Mucosa of rectum (tissue), 2 donors: ENCODE measurements at regions not wholly inside any gene's neighbourhood (a gene's known extent, or its start where the extent isn't known, plus 50 kb on each side); places are given as distances from the start of the nearest gene placed in this dataset.
A peak's percentile ranks its signal among the peaks of the same experiment; 100 is the strongest.

Source experiments
- H3K27ac ChIP-seq, 2 donors: one replicate each; pipeline ENCODE4 v1.7.0; 2013; ENCODE audit warnings: inconsistent platforms in 2 of 2, low read depth in 2 of 2, low read length in 2 of 2
- H3K27me3 ChIP-seq, 2 donors: one replicate each; pipeline ENCODE4 v1.7.0; 2013; ENCODE audit warnings: low read length in 2 of 2; ENCODE audit not compliant: control insufficient read depth in 2 of 2, insufficient read depth in 2 of 2
- H3K36me3 ChIP-seq, 2 donors: one replicate each; pipeline ENCODE4 v1.7.0; 2013; ENCODE audit warnings: low read length in 2 of 2; ENCODE audit not compliant: control insufficient read depth in 2 of 2, insufficient read depth in 2 of 2
- H3K4me1 ChIP-seq, 2 donors: one replicate each; pipeline ENCODE4 v1.7.0; 2013; ENCODE audit warnings: low read length in 2 of 2, mild to moderate bottlenecking in 1 of 2; ENCODE audit not compliant: control insufficient read depth in 2 of 2, insufficient read depth in 2 of 2
- H3K4me3 ChIP-seq, 2 donors: one replicate each; pipeline ENCODE4 v1.7.0; 2013; ENCODE audit warnings: low read length in 2 of 2
- H3K9ac ChIP-seq, 2 donors: one replicate each; pipeline ENCODE4 v1.7.0; 2013; ENCODE audit warnings: low read length in 2 of 2, low read depth in 1 of 2, mild to moderate bottlenecking in 1 of 2
- H3K9me3 ChIP-seq, 2 donors: one replicate each; pipeline ENCODE4 v1.7.0; 2013; ENCODE audit warnings: low read length in 2 of 2; ENCODE audit not compliant: control insufficient read depth in 2 of 2
- donor health status: healthy.
- donor health status: Normal muscosa, but diverticular disease.

DNA sequence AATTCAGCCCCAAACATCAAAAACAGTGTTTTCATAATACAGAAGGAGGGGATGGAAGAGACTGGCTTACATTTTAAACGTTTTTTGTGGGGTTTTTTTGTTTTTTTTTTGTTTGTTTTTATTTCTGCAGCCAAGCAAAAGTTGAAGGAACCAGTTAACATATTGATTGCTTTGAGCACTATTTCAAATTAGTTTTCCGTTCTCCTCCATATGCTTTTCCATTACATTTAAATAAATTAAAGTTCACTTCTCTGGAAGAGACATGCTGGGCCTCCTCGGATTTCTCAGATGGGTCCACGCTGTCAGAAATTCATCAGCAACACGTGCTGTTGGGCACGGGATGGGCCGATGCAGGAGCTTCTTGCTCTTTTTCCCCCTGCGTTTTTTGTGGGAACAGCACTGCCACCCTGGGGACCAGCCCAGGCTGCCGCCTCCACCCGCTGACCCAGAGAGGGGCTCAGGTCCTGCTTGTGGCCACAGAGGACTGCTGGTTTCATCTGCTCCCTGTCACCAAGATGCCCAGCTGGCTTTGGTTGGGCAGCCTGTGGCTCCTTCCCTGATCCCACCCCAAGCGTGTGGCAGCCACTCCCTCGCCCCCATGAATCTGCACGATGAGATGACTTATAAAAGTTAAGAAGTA is 67.7 kb upstream of the CHST15 start:
- Histone ChIP-seq H3K4me3 (no peak overlapping the region), H3K4me1 (no peaks in the 10 kb centered on the region), H3K27me3 (no peaks in the 10 kb centered on the region), H3K36me3 (no peaks in the 10 kb centered on the region), H3K27ac (no peak overlapping the region), H3K9me3 (no peaks in the 10 kb centered on the region), H3K9ac (no peak overlapping the region)

DNA sequence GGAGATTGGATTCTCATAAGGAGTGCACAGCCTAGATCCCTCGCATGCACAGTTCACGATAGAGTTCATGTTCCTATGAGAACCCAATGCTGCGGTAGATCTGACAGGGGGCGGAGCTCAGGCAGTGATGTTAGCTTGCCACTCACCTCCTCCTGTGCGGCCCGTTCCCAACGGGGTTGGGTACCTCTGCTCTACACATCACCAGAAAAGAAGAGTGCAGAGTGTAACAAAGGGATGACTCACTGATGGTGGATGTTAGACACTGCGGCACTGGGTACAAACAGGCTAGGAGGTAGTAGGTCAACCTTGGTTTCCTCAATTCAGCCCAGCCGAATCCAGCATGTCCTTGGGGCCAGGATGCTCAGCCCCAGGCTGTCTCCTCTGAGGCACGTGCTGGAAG is 66.8 kb upstream of the CHST15 start:
- no peaks in the 10 kb centered on the region for H3K36me3 ChIP-seq
- no peaks in the 10 kb centered on the region for H3K4me1 ChIP-seq
- no peak overlapping the region for H3K4me3 ChIP-seq
- no peaks in the 10 kb centered on the region for H3K27me3 ChIP-seq
- H3K9ac ChIP-seq: no peak overlapping the region
- H3K27ac ChIP-seq: no peak overlapping the region
- H3K9me3 ChIP-seq: no peaks in the 10 kb centered on the region

DNA sequence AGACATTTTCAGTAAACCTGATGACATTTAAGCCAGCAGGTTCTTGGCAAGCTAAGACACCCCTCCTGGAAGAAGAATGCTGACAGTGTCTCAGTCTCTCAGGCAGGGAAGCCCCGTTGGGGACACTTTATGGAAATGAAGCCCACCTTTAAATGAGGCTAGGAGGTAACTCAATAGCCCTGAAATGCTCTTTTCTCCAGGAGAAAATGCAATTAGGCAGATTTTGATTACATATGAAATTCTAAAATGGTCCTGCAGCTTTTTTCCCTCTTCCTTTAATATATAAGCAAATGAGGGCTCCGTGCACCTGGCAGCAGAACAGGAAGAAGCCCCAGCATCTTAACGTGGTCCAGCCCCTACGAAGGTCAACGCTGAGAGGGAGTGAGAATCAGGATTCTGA is 65.8 kb upstream of the CHST15 start:
- H3K27ac ChIP-seq: no peak overlapping the region
- H3K9me3 ChIP-seq: no peaks in the 10 kb centered on the region
- no peak overlapping the region for H3K9ac ChIP-seq
- H3K4me3 ChIP-seq: no peak overlapping the region
- no peaks in the 10 kb centered on the region for H3K4me1 ChIP-seq
- no peaks in the 10 kb centered on the region for H3K36me3 ChIP-seq
- no peaks in the 10 kb centered on the region for H3K27me3 ChIP-seq

DNA sequence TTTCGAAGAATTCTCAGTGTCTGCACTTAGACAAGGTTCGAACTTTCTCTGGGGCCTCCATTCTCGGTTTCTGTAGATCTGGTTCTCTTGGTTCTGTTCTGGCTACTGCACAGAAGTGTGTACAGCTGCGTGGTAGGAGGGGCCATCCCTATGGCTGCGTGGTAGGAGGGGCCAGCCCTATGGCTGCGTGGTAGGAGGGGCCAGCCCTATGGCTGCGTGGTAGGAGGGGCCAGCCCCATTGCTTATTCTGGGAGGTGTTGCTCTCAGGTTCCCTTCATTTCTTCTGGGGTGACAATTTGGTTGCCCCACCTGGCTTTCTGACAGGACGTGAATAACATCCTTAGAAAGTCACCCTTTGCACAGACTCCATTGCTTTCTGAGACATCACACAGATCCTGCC is 65.2 kb upstream of the CHST15 start:
- no peak overlapping the region for H3K4me3 ChIP-seq
- no peak overlapping the region for H3K9ac ChIP-seq
- no peaks in the 10 kb centered on the region for H3K27me3 ChIP-seq
- no peak overlapping the region for H3K27ac ChIP-seq
- H3K36me3 ChIP-seq: no peaks in the 10 kb centered on the region
- peaks cover 2 to 3% of the 10 kb centered on the region in 2 donors for H3K4me1 ChIP-seq
- H3K9me3 ChIP-seq: no peaks in the 10 kb centered on the region

DNA sequence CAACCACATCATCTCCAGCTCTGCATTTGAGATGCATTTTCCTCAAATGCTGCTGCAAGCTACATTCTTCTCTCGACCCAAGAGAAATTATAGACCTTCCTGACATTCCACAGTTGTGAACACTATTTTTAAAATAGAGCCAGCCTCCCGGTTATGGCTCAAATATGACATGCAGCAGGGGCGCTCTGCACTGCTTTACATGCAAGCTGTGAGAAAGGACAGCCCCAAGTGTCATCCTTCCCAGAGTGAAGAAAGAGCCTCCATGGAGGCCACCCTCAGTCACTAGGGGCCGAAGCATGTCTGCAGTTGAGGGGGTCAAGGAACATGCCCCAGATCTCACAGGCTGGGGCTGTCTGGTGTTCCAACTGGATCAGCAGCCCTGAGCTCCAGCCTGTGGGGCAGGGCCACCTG is 63.9 kb upstream of the CHST15 start:
- no peak overlapping the region for H3K27ac ChIP-seq
- H3K36me3 ChIP-seq: no peaks in the 10 kb centered on the region
- no peaks in the 10 kb centered on the region for H3K27me3 ChIP-seq
- H3K9ac ChIP-seq: no peak overlapping the region
- H3K4me1 ChIP-seq: peaks cover 15 to 16% of the 10 kb centered on the region in 2 donors
- H3K9me3 ChIP-seq: no peaks in the 10 kb centered on the region
- no peak overlapping the region for H3K4me3 ChIP-seq

DNA sequence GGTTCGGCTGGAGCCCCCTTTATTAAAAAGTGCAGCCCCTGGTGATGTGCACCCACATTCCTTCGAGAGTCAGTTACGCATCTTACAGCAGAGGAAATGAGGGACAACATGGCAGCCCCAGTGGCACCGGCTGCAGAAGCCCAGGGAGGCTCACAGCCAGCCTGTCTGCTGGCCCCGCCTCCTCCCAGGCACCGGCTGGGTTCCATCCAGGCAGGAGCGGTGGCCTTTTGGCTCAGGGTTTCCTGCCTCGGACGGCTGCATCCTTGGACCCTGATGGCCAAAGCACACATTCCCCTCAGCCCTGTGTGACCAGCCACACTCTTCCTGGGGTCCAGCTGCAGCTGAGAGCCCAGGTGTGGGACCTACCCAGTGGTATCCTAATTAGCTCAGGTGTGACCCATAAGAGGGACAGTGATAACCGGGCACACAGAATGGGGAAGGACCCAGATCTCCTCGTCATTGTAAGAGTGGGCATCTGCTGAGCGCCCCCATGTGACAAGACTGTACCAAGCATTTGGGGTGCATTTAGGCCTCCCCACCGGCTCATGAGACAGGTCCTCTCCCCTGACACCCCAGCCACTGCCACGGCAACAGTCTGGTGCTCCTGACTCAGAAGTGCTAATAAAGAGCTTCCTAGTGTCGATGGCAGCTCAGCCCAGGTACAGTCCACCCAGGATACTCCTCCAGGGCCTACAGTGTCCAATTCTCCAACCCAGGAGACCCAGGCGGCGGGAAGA is 63.3 kb upstream of the CHST15 start:
- peaks cover 21% of the 10 kb centered on the region in 2 donors for H3K4me1 ChIP-seq
- H3K4me3 ChIP-seq: no peak overlapping the region
- H3K27ac ChIP-seq: no peak overlapping the region

DNA sequence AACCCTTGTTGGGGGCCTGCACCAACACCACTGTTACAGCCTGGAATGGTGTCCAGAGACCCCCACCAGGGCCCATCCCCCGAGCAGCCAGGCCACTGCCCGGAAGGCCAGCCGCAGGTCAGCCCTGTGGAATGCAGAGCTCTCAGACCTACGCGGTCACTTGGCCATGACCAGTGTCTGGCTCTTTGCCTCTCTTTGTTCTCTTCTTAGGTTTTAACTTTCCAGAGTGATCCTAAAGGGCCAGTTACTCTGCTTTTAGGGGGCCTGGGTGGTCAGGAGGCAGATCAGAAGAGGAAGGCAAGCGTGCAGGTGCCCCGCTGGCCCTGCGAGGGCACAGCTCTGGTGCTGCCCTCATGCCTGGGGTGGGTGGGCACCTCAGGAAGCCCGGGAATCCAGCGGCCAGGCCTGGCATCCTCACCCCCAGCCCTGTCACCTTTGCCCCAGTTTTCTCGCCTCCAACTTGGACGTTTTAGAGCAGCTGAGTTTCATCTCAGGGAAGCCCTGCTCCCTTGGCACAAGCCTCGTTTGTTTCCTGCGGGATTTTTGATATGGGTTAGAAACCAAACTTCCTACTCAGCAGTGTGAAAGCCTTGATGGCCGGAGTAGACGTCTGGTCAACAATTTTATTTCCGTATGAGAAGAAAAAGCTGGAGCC is 62.5 kb upstream of the CHST15 start:
- Histone ChIP-seq H3K4me1 (peaks cover 21% of the 10 kb centered on the region in 2 donors), H3K27ac (no peak overlapping the region), H3K27me3 (peaks cover 0 to 2% of the 10 kb centered on the region in 2 donors), H3K9me3 (no peaks in the 10 kb centered on the region), H3K4me3 (no peak overlapping the region), H3K9ac (no peak overlapping the region), H3K36me3 (no peaks in the 10 kb centered on the region)

More for the DNA sequence above, 63.3 kb upstream of the CHST15 start:
- no peaks in the 10 kb centered on the region for H3K9me3 ChIP-seq
- no peaks in the 10 kb centered on the region for H3K27me3 ChIP-seq
- no peaks in the 10 kb centered on the region for H3K36me3 ChIP-seq
- no peak overlapping the region for H3K9ac ChIP-seq

DNA sequence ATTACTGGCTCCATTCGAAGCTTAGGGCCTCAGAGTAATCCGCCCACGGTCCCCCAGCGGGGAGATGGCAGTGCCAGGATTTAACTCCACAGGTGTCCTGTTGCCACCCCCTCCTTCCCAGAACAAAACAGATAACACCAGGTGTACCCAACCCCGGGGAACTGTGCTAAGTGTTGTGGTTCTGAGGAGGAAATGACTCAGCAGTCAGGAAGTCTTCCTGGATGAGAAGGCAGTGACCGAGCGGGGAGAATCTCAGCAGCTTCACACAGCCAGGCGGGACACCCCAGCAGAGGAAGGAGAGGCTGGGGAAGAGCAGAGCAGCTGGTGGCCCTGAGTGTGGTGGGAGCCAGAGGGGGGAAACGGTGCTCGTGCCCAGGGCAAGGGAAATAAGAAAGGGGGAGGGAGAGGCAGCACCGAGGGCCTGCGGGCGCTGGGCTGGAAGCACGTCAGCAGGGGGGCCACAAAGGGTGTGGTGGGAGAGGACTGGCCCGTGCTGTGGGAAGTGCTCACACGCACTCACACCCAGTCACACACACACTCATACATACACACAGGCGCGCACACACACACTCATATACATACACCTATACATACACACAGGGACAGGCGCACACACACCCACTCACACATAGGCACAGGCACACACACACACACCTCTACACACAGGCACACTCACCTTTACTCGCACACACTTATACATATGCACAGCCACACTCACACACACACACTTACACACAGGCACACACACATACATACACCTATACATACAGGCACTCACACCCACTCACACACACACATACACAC is 59.8 kb upstream of the CHST15 start:
- Histone ChIP-seq H3K4me1 (peaks cover 21 to 23% of the 10 kb centered on the region in 2 donors), H3K36me3 (no peaks in the 10 kb centered on the region), H3K27me3 (peaks cover 0 to 2% of the 10 kb centered on the region in 2 donors), H3K4me3 (peak overlapping the region in 1 of 2 donors; percentile 36), H3K9ac (no peak overlapping the region), H3K27ac (peak overlapping the region; percentile 9 to 56), H3K9me3 (no peaks in the 10 kb centered on the region)

DNA sequence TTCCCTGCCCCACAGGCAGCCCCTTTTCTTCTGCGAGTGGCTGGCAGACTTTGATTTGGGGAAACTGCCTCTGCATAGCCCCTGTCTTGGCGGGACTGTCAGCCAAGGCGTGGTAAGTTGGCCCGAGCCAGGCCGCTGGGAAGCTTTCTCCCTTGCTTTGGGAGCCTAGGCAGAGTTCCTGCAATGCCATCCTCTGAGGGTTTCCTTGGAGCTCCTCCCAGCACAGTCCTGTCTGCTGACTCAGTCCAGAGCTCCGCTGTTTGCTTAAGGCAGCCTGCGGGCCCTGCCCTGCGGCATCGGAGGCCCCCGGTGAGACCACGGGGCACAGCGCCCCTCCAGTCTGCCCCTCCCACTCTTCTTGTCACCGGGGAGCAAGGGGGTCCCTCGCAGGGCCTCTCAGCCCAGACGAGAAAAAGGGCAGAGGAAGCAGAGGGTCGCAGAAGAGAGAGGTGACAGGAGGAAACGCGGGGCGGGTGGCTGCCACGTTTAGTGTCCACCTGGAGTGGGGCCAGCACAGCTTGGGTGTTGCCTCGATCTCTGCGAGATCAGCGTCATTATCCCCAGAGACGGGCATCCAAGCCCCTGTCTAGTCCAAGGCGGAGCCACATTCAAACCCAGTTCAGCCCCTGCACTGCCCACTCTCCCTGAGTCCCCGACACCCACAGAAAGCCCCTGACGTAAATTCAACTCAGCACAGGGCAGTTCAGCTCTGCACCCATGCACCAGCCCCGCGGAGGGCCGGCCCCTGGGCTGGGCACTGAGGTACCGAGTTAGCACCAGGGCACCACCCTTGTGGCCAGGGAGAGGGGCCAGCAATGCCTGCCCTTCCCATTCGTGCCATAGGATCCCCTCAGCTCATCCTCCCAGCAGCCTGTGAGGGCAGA is 59.0 kb upstream of the CHST15 start:
- Histone ChIP-seq H3K27me3 (peaks cover 0 to 2% of the 10 kb centered on the region in 2 donors), H3K4me1 (peaks cover 21 to 23% of the 10 kb centered on the region in 2 donors), H3K4me3 (peak overlapping the region; percentile 31 to 36), H3K9me3 (no peaks in the 10 kb centered on the region), H3K36me3 (no peaks in the 10 kb centered on the region), H3K27ac (peak overlapping the region; percentile 29 to 56), H3K9ac (no peak overlapping the region)
